Colonic mucosa (tissue), 4 donors: ENCODE measurements at regions not wholly inside any gene's neighbourhood (a gene's known extent, or its start where the extent isn't known, plus 50 kb on each side); places are given as distances from the start of the nearest gene placed in this dataset.
A peak's percentile ranks its signal among the peaks of the same experiment; 100 is the strongest.

Source experiments
- DNase-seq: peaks from one replicate; pipeline ENCODE4 v3.0.0-alpha.2; 2020
- H3K27ac ChIP-seq: fragments of 200-600 bp; one replicate; pipeline ENCODE4 v1.8.0; 2021
- H3K27me3 ChIP-seq: fragments of 200-600 bp; one replicate; pipeline ENCODE4 v1.8.0; 2021
- H3K36me3 ChIP-seq: fragments of 200-600 bp; one replicate; pipeline ENCODE4 v1.8.0; 2021
- H3K4me1 ChIP-seq: fragments of 200-600 bp; one replicate; pipeline ENCODE4 v1.8.0; 2021; ENCODE audit warnings: mild to moderate bottlenecking
- H3K4me3 ChIP-seq: fragments of 200-600 bp; one replicate; pipeline ENCODE4 v1.8.0; 2021
- H3K9ac ChIP-seq, 2 donors: one replicate each; pipeline ENCODE4 v1.7.0; 2013; ENCODE audit warnings: control low read depth in 2 of 2, low read depth in 2 of 2, low read length in 2 of 2
- H3K9me3 ChIP-seq: fragments of 200-600 bp; one replicate; pipeline ENCODE4 v1.8.0; 2021
- CTCF ChIP-seq: fragments of 200-600 bp; IDR thresholded peaks from one replicate; pipeline ENCODE4 v1.8.0; 2022; ENCODE audit warnings: antibody characterized with exemption, mild to moderate bottlenecking
- intact Hi-C: fragments of 100-400 bp; cut with DNase I; formaldehyde crosslinking; loops from one replicate; pipeline ENCODE4 v1.14.1; 2022
- donor health status: healthy.
- donor health status: DM: no; HTN: no; CAD: no.
- donor health status: DM: no; HTN: no; CAD: no.

DNA sequence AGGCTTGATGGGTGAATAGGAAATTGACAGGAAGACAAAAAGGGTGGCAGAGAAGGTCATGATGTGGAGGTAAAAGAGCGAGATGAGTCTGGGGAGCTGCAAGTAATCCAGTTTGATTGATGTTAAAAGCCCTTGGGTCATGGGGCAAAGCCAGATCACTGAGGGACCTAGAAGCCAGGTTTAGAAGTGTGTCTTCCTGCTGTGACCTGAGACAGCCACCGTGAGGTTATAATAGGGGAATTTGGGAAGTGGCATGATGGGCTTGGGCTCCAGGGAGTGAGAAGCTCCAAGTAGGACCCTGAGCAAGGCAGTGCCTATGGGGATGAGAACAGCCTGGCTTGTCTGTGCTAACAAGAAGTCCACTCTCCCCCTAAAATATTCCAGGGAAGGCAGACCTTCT, 298.5 kb downstream of the RPLP1 start:
- intact Hi-C loops = no loop called here
- Histone ChIP-seq H3K27ac (no peak overlapping the region), H3K4me3 (no peak overlapping the region), H3K9ac (no peak overlapping the region), H3K9me3 (no peaks in the 10 kb centered on the region), H3K4me1 (no peaks in the 10 kb centered on the region), H3K27me3 (no peaks in the 10 kb centered on the region), H3K36me3 (no peaks in the 10 kb centered on the region)
- TF ChIP-seq CTCF = no peak
- no peak for DNase-seq

GRCh38 chr15:69751566-69751965, 298.9 kb downstream of the RPLP1 start:
- TF ChIP-seq CTCF = no peak
- Histone ChIP-seq H3K9me3 (no peaks in the 10 kb centered on the region), H3K36me3 (no peaks in the 10 kb centered on the region), H3K9ac (no peak overlapping the region), H3K27me3 (no peaks in the 10 kb centered on the region), H3K4me1 (no peaks in the 10 kb centered on the region), H3K4me3 (no peak overlapping the region), H3K27ac (no peak overlapping the region)
- intact Hi-C loops = no loop called here
- no peak for DNase-seq

GRCh38 chr15:69753867-69754266, 301.2 kb downstream of the RPLP1 start:
- Histone ChIP-seq H3K9me3 (no peaks in the 10 kb centered on the region), H3K9ac (no peak overlapping the region), H3K27ac (no peak overlapping the region), H3K27me3 (no peaks in the 10 kb centered on the region), H3K4me1 (peaks cover 3% of the 10 kb centered on the region), H3K36me3 (no peaks in the 10 kb centered on the region), H3K4me3 (no peak overlapping the region)
- intact Hi-C loops = no loop called here
- TF ChIP-seq CTCF = no peak
- no peak for DNase-seq

DNA sequence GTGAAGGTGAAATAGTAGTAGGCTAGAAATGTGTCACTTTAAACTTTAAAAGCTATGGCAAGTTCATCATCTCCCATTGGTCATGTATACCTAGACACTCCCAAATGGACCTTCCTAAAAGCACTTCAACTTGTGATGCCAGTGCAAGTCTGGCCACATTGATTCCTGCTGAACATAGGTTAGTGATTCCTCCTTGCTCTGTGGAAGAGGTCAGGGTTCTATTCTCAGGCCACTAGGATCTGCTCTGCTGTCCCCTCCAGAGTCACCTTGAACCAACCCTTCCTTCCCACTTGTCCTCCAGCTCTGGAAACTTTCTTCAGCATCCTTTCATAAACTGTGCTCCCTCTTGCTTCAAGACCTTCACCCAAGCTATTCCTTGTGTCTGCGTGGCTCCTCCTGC, 301.7 kb downstream of the RPLP1 start:
- Histone ChIP-seq H3K27me3 (no peaks in the 10 kb centered on the region), H3K27ac (no peak overlapping the region), H3K4me3 (no peak overlapping the region), H3K36me3 (no peaks in the 10 kb centered on the region), H3K9ac (no peak overlapping the region), H3K4me1 (peaks cover 3% of the 10 kb centered on the region), H3K9me3 (no peaks in the 10 kb centered on the region)
- no peak for TF ChIP-seq CTCF
- intact Hi-C loops = no loop called here
- no peak for DNase-seq

- TF ChIP-seq CTCF = no peak
- H3K9me3 ChIP-seq = no peaks in the 10 kb centered on the region
Observed at GRCh38 chr15:69755551-69756310, 303.1 kb downstream of the RPLP1 start.

More at GRCh38 chr15:69755551-69756310, 303.1 kb downstream of the RPLP1 start:
- intact Hi-C loops = no loop called here
- Histone ChIP-seq H3K4me3 (no peak overlapping the region), H3K27me3 (no peaks in the 10 kb centered on the region), H3K9ac (no peak overlapping the region), H3K4me1 (peaks cover 3% of the 10 kb centered on the region), H3K36me3 (no peaks in the 10 kb centered on the region), H3K27ac (no peak overlapping the region)
- DNase-seq = peak; percentile 50
